Fibroblast of mammary gland (primary cell): ENCODE measurements at regions not wholly inside any gene's neighbourhood (a gene's known extent, or its start where the extent isn't known, plus 50 kb on each side); places are given as distances from the start of the nearest gene placed in this dataset.

Experiments used
- DNase-seq: peaks from one replicate; pipeline ENCODE4 v3.0.0-alpha.2; 2010; ENCODE audit warnings: low read depth
- H3K4me3 ChIP-seq: 2 replicates; pipeline ENCODE4 v1.5.1; 2011; ENCODE audit warnings: low read depth, mild to moderate bottlenecking, low read length, moderate library complexity; ENCODE audit not compliant: control insufficient read depth
- TF ChIP-seq, protein P1 (sequence below): conservative IDR thresholded peaks from 2 replicates; pipeline ENCODE4 v1.5.1; 2011; ENCODE audit warnings: low read depth, low read length, inconsistent platforms; ENCODE audit not compliant: control insufficient read depth, insufficient read depth

DNA sequence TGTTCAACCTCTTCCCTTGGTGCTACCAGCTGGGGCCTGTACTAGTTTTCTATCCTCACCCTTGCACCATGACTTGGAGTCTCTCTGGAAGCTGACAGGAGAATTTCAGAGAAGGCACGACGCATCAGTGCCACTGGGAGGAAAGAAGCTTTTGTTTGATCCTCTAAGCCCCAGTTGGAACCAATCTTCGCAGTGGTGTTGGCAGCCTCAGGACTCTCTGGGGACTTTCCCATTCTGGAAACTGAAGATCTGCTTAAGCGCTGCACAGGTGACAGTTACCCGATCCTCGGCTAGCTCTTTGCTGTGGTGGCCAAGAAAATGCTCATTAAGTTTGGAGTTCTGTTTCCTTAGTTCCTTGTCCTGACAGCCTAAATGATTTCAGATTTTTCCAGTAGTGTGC is 222.3 kb downstream of the RHOU start:
- no peak for DNase-seq
- TF ChIP-seq, protein P1, sequence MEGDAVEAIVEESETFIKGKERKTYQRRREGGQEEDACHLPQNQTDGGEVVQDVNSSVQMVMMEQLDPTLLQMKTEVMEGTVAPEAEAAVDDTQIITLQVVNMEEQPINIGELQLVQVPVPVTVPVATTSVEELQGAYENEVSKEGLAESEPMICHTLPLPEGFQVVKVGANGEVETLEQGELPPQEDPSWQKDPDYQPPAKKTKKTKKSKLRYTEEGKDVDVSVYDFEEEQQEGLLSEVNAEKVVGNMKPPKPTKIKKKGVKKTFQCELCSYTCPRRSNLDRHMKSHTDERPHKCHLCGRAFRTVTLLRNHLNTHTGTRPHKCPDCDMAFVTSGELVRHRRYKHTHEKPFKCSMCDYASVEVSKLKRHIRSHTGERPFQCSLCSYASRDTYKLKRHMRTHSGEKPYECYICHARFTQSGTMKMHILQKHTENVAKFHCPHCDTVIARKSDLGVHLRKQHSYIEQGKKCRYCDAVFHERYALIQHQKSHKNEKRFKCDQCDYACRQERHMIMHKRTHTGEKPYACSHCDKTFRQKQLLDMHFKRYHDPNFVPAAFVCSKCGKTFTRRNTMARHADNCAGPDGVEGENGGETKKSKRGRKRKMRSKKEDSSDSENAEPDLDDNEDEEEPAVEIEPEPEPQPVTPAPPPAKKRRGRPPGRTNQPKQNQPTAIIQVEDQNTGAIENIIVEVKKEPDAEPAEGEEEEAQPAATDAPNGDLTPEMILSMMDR, result no peak
- no peak overlapping the region for H3K4me3 ChIP-seq

DNA sequence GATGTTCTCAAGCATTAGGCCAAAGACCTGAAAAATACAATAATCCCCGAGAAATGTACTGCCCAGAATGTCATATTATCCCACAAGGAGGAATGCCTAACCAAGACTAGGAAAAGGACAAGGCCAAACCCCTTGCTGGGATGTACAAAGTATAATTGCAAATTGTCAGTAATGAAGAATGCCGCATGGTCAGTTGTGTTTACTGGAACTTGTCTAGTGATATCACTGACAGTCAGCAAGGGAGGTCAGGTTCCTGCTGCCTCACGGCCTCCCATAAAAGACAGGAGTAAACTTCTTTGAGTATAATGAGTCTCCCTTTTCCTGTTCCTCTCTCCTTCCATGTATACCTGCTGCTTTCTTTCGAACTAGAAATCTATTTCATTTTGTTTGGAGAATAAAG is 222.8 kb downstream of the RHOU start:
- no peak for DNase-seq
- H3K4me3 ChIP-seq, result no peak overlapping the region
- TF ChIP-seq, protein P1, result no peak

DNA sequence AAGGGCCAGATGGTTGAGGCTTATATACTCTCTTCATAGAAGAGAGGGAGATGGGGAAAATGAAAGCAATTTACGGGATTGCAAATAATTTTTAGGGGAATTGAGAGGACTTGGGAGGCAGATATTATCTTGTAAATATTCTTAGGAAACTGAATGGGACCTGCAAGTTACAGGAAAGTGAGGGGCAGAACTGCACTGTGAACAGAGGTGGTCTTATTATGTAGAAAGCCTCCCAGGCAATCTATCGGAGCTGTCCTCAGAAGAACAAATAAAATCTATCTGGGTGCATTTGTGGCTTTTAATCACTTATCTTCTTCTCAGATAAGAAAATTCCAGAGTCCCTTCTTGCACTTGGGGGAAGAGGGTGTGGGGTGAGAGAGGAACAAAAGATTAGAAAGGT is 223.5 kb downstream of the RHOU start:
- no peak overlapping the region for H3K4me3 ChIP-seq
- no peak for DNase-seq
- TF ChIP-seq, protein P1, result no peak

DNA sequence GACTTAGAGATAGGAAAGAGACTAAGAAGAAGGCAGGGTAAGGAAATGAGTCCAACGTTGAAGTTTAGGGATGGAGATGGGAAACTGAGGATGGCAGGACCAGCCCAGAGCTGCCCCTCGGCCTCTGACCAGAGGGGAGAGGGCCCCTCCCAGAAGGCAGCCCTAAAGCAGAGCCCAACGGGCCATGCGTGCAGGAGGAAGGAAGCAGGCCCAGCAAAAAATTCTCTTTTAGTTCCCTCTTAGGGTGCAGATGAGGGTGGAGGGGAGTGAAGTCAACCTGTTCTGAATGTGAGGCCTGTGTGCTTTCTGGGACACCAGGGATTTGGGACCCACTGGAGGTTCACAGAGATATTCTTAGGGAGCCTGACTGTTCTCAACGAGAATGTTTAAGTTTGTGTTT is 225.4 kb downstream of the RHOU start:
- no peak for DNase-seq
- H3K4me3 ChIP-seq, result no peak overlapping the region
- TF ChIP-seq, protein P1, result no peak

DNA sequence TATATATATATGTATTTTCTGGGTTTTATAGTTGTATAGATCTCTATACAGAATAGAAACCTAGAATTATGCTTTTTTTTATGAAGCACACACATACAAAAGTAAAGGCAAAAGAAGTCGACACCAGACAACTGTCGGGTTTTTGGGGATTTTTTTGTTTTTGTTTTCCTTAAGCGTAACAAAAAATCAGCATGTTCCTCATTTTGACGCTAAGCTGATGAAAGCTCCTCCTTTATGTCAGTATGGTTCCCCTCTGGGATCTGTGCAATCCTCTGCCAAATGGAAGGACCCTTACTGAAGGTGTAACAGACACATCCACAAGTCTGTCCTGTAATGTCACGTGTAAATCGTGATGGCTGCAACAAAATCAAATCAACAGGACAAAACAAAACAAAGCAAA is 226.2 kb downstream of the RHOU start:
- TF ChIP-seq, protein P1, result no peak

DNA sequence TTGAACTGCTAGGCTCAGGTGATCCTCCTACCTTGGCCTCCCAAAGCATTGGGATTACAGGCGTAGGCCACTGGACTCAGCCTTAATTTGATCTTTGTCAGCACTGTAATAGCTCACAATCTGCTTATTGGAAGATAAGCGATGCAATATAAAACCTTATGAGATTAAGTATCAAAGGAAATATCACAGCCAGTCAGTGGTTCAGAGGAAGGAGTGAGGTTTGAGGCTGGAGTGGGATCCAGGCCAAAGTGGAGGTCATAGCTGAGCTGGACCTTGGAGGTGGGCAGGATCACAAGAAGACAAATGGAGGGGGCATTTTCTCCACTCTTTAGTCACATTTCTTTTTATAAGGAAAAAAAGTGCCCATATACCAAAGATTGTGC is 228.5 kb downstream of the RHOU start:
- peak; percentile 45 for DNase-seq
- no peak overlapping the region for H3K4me3 ChIP-seq
- TF ChIP-seq, protein P1, result no peak

More for the DNA sequence above, 226.2 kb downstream of the RHOU start:
- no peak for DNase-seq
- H3K4me3 ChIP-seq, result no peak overlapping the region
